Activated CD8-positive, alpha-beta T cell treated with anti-CD3 and anti-CD28 coated beads, Interleukin-2, amount 10 ng/mL, durations not matched to agents 7 days and 5 days (primary cell): ENCODE measurements at regions not wholly inside any gene's neighbourhood (a gene's known extent, or its start where the extent isn't known, plus 50 kb on each side); places are given as distances from the start of the nearest gene placed in this dataset.

ENCODE experiments used
- ATAC-seq: fragments of 150-1000 bp; cut with Tn5 transposase; one replicate; pipeline ENCODE4 v1.10.0; 2021; ENCODE audit warnings: moderate library complexity
- CTCF ChIA-PET: fragments of 350-600 bp; sonication (Branson Sonifier 250); formaldehyde crosslinking; loops from one replicate; lab custom pipeline; 2021; ENCODE audit warnings: antibody characterized with exemption; lab: Charles Lee
- POLR2A ChIA-PET: fragments of 350-600 bp; sonication (Branson Sonifier 250); formaldehyde crosslinking; loops from one replicate; lab custom pipeline; 2021; ENCODE audit warnings: antibody characterized with exemption; lab: Charles Lee
- DNase-seq: peaks from one replicate; pipeline ENCODE4 v3.0.0-alpha.2; 2020
- H3K27ac Mint-ChIP-seq: one replicate; pipeline ENCODE4 v1.8.0; 2021; ENCODE audit warnings: mild to moderate bottlenecking, mixed read lengths
- H3K27me3 Mint-ChIP-seq: one replicate; pipeline ENCODE4 v1.8.0; 2021; ENCODE audit warnings: low read depth, mixed read lengths
- H3K36me3 Mint-ChIP-seq: one replicate; pipeline ENCODE4 v1.8.0; 2021; ENCODE audit warnings: low read depth, mixed read lengths
- H3K4me1 Mint-ChIP-seq: one replicate; pipeline ENCODE4 v1.8.0; 2021; ENCODE audit warnings: low read depth, mixed read lengths
- H3K4me3 Mint-ChIP-seq: one replicate; pipeline ENCODE4 v1.8.0; 2021; ENCODE audit warnings: mild to moderate bottlenecking, mixed read lengths
- H3K9me3 Mint-ChIP-seq: one replicate; pipeline ENCODE4 v1.8.0; 2022; ENCODE audit warnings: mixed read lengths; ENCODE audit not compliant: insufficient read depth

- no peak overlapping the region for H3K27ac Mint-ChIP-seq
- no peak for DNase-seq
- no peak for ATAC-seq
- H3K9me3 Mint-ChIP-seq = no peaks in the 10 kb centered on the region
- ChIA-PET POLR2A (no interaction called here), CTCF (no interaction called here)
- H3K4me3 Mint-ChIP-seq = no peak overlapping the region
- H3K4me1 Mint-ChIP-seq = no peaks in the 10 kb centered on the region
- H3K36me3 Mint-ChIP-seq = no peaks in the 10 kb centered on the region
- no peaks in the 10 kb centered on the region for H3K27me3 Mint-ChIP-seq
Observed at GRCh38 chr15:98401029-98401428, 247.3 kb upstream of the IGF1R start.

GRCh38 chr15:98402486-98402885, 245.9 kb upstream of the IGF1R start:
- no peak for ATAC-seq
- ChIA-PET CTCF (no interaction called here), POLR2A (no interaction called here)

DNA sequence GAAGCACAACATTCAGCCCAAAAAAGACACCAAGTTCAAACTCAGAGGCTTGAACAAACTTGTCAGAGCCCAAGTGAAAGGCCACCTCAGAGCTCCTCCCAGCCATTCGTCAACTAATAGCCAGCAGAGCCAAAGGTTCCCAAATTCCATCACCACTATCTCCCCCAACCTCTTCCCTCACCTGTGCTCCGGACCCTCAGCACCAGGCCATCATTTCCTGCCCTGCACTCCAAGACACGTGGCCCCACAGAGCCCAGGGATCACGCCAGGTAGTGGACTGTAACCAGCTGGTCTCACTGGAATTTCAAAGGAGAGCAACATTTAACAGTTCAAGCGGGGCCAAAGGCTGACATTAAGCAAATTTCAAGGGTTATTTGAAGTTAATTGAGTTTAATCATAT, 245.2 kb upstream of the IGF1R start:
- H3K4me3 Mint-ChIP-seq = no peak overlapping the region
- no peaks in the 10 kb centered on the region for H3K27me3 Mint-ChIP-seq
- POLR2A ChIA-PET = no interaction called here
- CTCF ChIA-PET = interaction anchor here (1.4 kb wide), 1 partner anchor 19 kb away, joined by 4 read pairs; no protein-coding TSS in a partner anchor
- H3K4me1 Mint-ChIP-seq = no peaks in the 10 kb centered on the region
- H3K36me3 Mint-ChIP-seq = no peaks in the 10 kb centered on the region
- H3K27ac Mint-ChIP-seq = no peak overlapping the region
- H3K9me3 Mint-ChIP-seq = no peaks in the 10 kb centered on the region
- ATAC-seq = no peak
- DNase-seq = no peak

More at GRCh38 chr15:98402486-98402885, 245.9 kb upstream of the IGF1R start:
- Mint-ChIP-seq H3K27me3 (no peaks in the 10 kb centered on the region), H3K4me3 (no peak overlapping the region), H3K9me3 (no peaks in the 10 kb centered on the region), H3K4me1 (no peaks in the 10 kb centered on the region), H3K27ac (no peak overlapping the region), H3K36me3 (no peaks in the 10 kb centered on the region)
- no peak for DNase-seq

- ChIA-PET POLR2A (no interaction called here), CTCF (interaction anchor here (1.4 kb wide), 1 partner anchor 19 kb away, joined by 4 read pairs; no protein-coding TSS in a partner anchor)
- Mint-ChIP-seq H3K4me1 (no peaks in the 10 kb centered on the region), H3K9me3 (no peaks in the 10 kb centered on the region), H3K36me3 (no peaks in the 10 kb centered on the region), H3K27me3 (no peaks in the 10 kb centered on the region), H3K4me3 (no peak overlapping the region), H3K27ac (no peak overlapping the region)
- DNase-seq (no peak), ATAC-seq (no peak)
Observed at GRCh38 chr15:98403569-98403968, 244.8 kb upstream of the IGF1R start.

- Mint-ChIP-seq H3K4me3 (no peak overlapping the region), H3K36me3 (no peaks in the 10 kb centered on the region), H3K27ac (no peak overlapping the region), H3K27me3 (no peaks in the 10 kb centered on the region), H3K4me1 (no peaks in the 10 kb centered on the region), H3K9me3 (no peaks in the 10 kb centered on the region)
- ATAC-seq = no peak
- DNase-seq = no peak
- ChIA-PET POLR2A (no interaction called here), CTCF (no interaction called here)
Observed at GRCh38 chr15:98405013-98405412, 243.3 kb upstream of the IGF1R start.

- ChIA-PET CTCF (interaction anchor here (0.7 kb wide), 1 partner anchor 14 kb away, joined by 3 read pairs; no protein-coding TSS in a partner anchor), POLR2A (no interaction called here)
- Mint-ChIP-seq H3K4me3 (no peak overlapping the region), H3K4me1 (no peaks in the 10 kb centered on the region), H3K36me3 (no peaks in the 10 kb centered on the region), H3K9me3 (no peaks in the 10 kb centered on the region), H3K27ac (no peak overlapping the region), H3K27me3 (peaks cover 3% of the 10 kb centered on the region)
- DNase-seq = no peak
- no peak for ATAC-seq
Observed at GRCh38 chr15:98408231-98408630, 240.1 kb upstream of the IGF1R start.

- Mint-ChIP-seq H3K36me3 (no peaks in the 10 kb centered on the region), H3K9me3 (no peaks in the 10 kb centered on the region), H3K27ac (no peak overlapping the region), H3K27me3 (peaks cover 3% of the 10 kb centered on the region), H3K4me1 (no peaks in the 10 kb centered on the region), H3K4me3 (no peak overlapping the region)
- DNase-seq (no peak), ATAC-seq (no peak)
- POLR2A ChIA-PET = no interaction called here
- CTCF ChIA-PET = interaction anchor here (1.2 kb wide), 1 partner anchor 12 kb away, joined by 3 read pairs; no protein-coding TSS in a partner anchor
Observed at GRCh38 chr15:98410328-98410727, 238.0 kb upstream of the IGF1R start.

DNA sequence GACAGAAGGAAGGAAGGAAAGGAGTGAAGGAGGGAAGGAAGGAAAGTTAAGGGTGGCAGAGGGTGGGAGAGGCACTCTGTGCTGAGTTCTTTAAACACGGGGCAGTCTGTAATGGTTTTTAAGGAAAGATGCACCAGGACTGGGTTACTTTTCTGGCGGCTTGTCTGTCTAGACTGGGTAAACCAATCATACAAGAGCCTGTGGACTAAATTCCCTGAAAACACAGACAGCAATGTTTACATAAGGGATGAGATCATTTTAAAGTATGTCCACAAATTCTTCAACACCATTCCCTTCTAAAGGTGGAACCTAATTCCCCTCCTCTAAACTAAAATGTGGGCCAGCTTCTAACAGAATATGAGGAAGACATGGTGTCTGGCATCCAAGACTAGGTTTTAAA, 235.5 kb upstream of the IGF1R start:
- Mint-ChIP-seq H3K27ac (no peak overlapping the region), H3K9me3 (no peaks in the 10 kb centered on the region), H3K4me1 (no peaks in the 10 kb centered on the region), H3K36me3 (no peaks in the 10 kb centered on the region), H3K4me3 (no peak overlapping the region), H3K27me3 (peaks cover 3% of the 10 kb centered on the region)
- ChIA-PET POLR2A (no interaction called here), CTCF (no interaction called here)
- ATAC-seq (no peak), DNase-seq (no peak)

DNA sequence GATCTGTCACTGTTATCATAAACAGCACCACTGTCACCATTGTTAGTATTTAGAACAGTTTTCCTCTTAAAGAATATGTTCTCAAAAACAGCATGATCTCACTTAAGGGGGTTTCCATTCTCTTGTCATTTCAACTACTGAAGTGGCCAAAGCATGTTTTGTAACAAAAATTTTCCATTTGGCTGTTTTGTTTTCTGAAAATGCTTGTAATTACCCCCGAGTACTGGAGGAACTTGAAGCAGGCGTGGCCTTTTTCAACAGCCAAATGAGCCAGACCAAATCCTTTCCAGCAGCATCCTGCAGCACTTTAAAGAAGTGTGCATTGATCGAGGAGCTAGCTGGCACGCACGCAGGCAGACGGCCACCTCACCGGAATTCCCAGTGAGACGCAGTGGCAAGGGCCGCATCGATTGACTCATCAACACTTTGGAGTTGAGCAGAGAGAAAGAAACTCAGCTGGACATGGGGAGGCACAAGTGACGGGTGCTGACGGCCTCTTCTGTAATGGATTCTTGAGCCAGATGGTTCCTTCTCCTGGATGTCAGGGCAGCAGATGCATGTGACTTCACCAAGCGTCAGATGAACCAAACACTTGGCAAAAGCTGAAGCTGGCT, 234.3 kb upstream of the IGF1R start:
- ChIA-PET POLR2A (no interaction called here), CTCF (no interaction called here)
- ATAC-seq = no peak
- Mint-ChIP-seq H3K27ac (no peak overlapping the region), H3K36me3 (no peaks in the 10 kb centered on the region), H3K27me3 (peaks cover 5% of the 10 kb centered on the region), H3K9me3 (no peaks in the 10 kb centered on the region), H3K4me3 (no peak overlapping the region), H3K4me1 (no peaks in the 10 kb centered on the region)
- no peak for DNase-seq

DNA sequence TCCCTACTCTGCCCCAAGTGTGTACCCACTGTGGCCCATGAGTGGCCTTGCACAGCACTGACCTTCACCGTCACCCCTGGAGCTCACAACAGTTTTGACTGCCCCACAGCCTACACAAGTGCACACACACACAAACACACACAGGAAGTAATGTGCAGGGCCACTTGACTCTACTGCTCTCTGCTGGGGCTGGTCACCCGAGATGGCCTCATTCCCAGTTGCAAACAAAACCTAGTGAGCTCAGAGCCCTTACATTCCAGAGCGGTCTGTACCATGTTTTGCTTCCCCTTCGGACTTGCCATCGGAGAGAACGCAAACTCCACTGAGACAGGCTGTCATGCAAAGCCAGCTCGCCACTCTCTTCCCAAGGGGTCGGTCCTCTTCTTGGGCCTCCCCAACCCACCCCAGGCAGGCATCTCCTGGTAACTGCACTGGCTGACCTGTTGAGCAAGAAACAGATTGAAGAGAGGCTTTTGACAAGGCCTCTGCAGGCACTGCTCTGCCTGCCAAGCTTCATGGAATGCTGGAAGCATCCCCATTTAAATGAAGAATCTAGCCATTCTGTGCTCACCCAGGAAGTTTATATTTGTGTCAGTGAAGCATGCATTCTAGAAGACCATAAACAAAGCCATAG, 232.0 kb upstream of the IGF1R start:
- DNase-seq = no peak
- Mint-ChIP-seq H3K4me3 (no peak overlapping the region), H3K27me3 (peaks cover 12% of the 10 kb centered on the region), H3K27ac (no peak overlapping the region), H3K4me1 (peaks cover under 1% of the 10 kb centered on the region), H3K36me3 (no peaks in the 10 kb centered on the region), H3K9me3 (no peaks in the 10 kb centered on the region)
- CTCF ChIA-PET = interaction anchor here (1.3 kb wide), 1 partner anchor 105 kb away, joined by 3 read pairs; no protein-coding TSS in a partner anchor
- ATAC-seq = no peak
- POLR2A ChIA-PET = no interaction called here

- H3K4me3 Mint-ChIP-seq = no peak overlapping the region
- ATAC-seq (no peak), DNase-seq (no peak)
- no peaks in the 10 kb centered on the region for H3K9me3 Mint-ChIP-seq
- H3K27me3 Mint-ChIP-seq = peaks cover 12% of the 10 kb centered on the region
- H3K36me3 Mint-ChIP-seq = no peaks in the 10 kb centered on the region
- CTCF ChIA-PET = no interaction called here
- H3K27ac Mint-ChIP-seq = no peak overlapping the region
- POLR2A ChIA-PET = no interaction called here
- H3K4me1 Mint-ChIP-seq = peaks cover 6% of the 10 kb centered on the region
Observed at GRCh38 chr15:98417346-98417745, 231.0 kb upstream of the IGF1R start.

DNA sequence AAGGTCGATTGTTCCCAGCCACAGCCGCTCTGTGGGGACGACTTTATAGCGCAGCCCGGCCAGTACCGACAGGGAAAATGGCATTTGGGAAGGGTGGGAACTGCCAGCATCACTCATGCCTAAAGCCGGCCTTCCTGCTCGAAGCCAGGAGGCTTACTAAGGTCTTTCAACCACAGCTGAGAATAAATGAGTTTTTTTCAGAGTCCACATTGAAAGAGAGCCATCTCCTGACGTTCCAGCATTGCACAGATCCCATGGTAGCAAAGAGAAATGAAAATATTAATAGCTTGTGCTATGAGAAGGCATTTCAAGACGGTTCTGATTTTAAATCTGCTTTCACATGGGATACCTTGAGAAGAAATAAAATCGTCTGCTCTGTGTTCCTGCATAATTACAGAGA, 230.2 kb upstream of the IGF1R start:
- POLR2A ChIA-PET = no interaction called here
- no peak overlapping the region for H3K4me3 Mint-ChIP-seq
- H3K27me3 Mint-ChIP-seq = peaks cover 15% of the 10 kb centered on the region
- no peak overlapping the region for H3K27ac Mint-ChIP-seq
- CTCF ChIA-PET = no interaction called here
- ATAC-seq = no peak
- H3K9me3 Mint-ChIP-seq = no peaks in the 10 kb centered on the region
- peaks cover 6% of the 10 kb centered on the region for H3K4me1 Mint-ChIP-seq
- H3K36me3 Mint-ChIP-seq = no peaks in the 10 kb centered on the region
- no peak for DNase-seq
